ENCODE measurements at regions not wholly inside any gene's neighbourhood (a gene's known extent, or its start where the extent isn't known, plus 50 kb on each side); places are given as distances from the start of the nearest gene placed in this dataset.

GRCh38 chr7:118041251-118041878 lies 142.6 kb upstream of the LSM8 start:
- TF ChIP-seq SIN3A (IDR thresholded peaks at IDR 0.05; ENCODE audit: borderline replicate concordance, insufficient read depth, low read length): no peak
- TF ChIP-seq REST (IDR thresholded peaks at IDR 0.05; ENCODE audit: insufficient read depth in 1 of 2, low read depth in 2 of 2, low read length in 2 of 2): no peak
- no peak for TF ChIP-seq POLR2AphosphoS5 (IDR thresholded peaks at IDR 0.05; ENCODE audit: low read depth, low read length)
- TF ChIP-seq FOXP2 (optimal IDR thresholded peaks at IDR 0.05; ENCODE audit: borderline replicate concordance, extremely low read depth, extremely low read length, insufficient read depth): no peak
- no peak for TF ChIP-seq TAF1 (IDR thresholded peaks at IDR 0.05; ENCODE audit: borderline replicate concordance, insufficient read depth, low read length)

GRCh38 chr7:118045629-118046028 lies 138.3 kb upstream of the LSM8 start:
- TF ChIP-seq POLR2AphosphoS5 (IDR thresholded peaks at IDR 0.05; ENCODE audit: low read depth, low read length) (no peak), TAF1 (IDR thresholded peaks at IDR 0.05; ENCODE audit: borderline replicate concordance, insufficient read depth, low read length) (no peak), FOXP2 (optimal IDR thresholded peaks at IDR 0.05; ENCODE audit: borderline replicate concordance, extremely low read depth, extremely low read length, insufficient read depth) (no peak), SIN3A (IDR thresholded peaks at IDR 0.05; ENCODE audit: borderline replicate concordance, insufficient read depth, low read length) (no peak), REST (IDR thresholded peaks at IDR 0.05; ENCODE audit: insufficient read depth in 1 of 2, low read depth in 2 of 2, low read length in 2 of 2) (no peak)

- no peak for TF ChIP-seq REST (IDR thresholded peaks at IDR 0.05; ENCODE audit: insufficient read depth in 1 of 2, low read depth in 2 of 2, low read length in 2 of 2)
- no peak for TF ChIP-seq FOXP2 (optimal IDR thresholded peaks at IDR 0.05; ENCODE audit: borderline replicate concordance, extremely low read depth, extremely low read length, insufficient read depth)
- TF ChIP-seq POLR2AphosphoS5 (IDR thresholded peaks at IDR 0.05; ENCODE audit: low read depth, low read length): no peak
- TF ChIP-seq SIN3A (IDR thresholded peaks at IDR 0.05; ENCODE audit: borderline replicate concordance, insufficient read depth, low read length): no peak
- TF ChIP-seq TAF1 (IDR thresholded peaks at IDR 0.05; ENCODE audit: borderline replicate concordance, insufficient read depth, low read length): no peak
Observed at GRCh38 chr7:118046086-118046485, 137.9 kb upstream of the LSM8 start.

DNA sequence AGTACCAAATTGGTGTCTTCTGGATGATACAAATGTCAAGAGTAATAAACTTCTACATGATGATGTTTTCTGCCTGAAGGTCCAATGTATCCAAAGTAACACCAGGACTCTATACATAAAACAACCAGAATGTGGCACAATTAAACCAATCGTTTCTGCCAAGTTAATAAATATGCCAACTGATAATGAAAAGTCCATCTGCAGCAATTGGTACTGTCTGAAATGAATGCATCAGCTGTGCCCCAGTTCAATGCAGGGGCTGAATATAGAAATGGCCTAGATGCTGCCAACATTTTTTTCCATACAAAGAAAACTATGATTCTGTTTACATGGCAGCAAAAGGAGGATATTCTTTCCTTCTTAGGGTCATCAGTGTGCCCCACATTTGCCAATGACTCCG lies 137.2 kb upstream of the LSM8 start:
- TF ChIP-seq REST (IDR thresholded peaks at IDR 0.05; ENCODE audit: insufficient read depth in 1 of 2, low read depth in 2 of 2, low read length in 2 of 2) (no peak), FOXP2 (optimal IDR thresholded peaks at IDR 0.05; ENCODE audit: borderline replicate concordance, extremely low read depth, extremely low read length, insufficient read depth) (no peak), POLR2AphosphoS5 (IDR thresholded peaks at IDR 0.05; ENCODE audit: low read depth, low read length) (no peak), TAF1 (IDR thresholded peaks at IDR 0.05; ENCODE audit: borderline replicate concordance, insufficient read depth, low read length) (no peak)

- TF ChIP-seq SIN3A (IDR thresholded peaks at IDR 0.05; ENCODE audit: borderline replicate concordance, insufficient read depth, low read length) (no peak), TAF1 (IDR thresholded peaks at IDR 0.05; ENCODE audit: borderline replicate concordance, insufficient read depth, low read length) (no peak)
Observed at GRCh38 chr7:118052336-118052735, 131.6 kb upstream of the LSM8 start.

All from PFSK-1 (cell line).